Body of pancreas (tissue), 4 donors: ENCODE measurements at regions not wholly inside any gene's neighbourhood (a gene's known extent, or its start where the extent isn't known, plus 50 kb on each side); places are given as distances from the start of the nearest gene placed in this dataset.

Source experiments
- POLR2A ChIP-seq, 3 donors: fragments of 450-650 bp; IDR thresholded peaks; one replicate each; pipeline ENCODE4 v1.6.1; 2016; ENCODE audit warnings: antibody characterized with exemption in 3 of 3, mild to moderate bottlenecking in 2 of 3
- TF ChIP-seq, protein P1 (sequence below), 7 experiments: fragments of 450-650 bp in 4 of 7; fragments of 200-600 bp in 3 of 7; sonication (generic) in 3 of 7; IDR thresholded peaks; one replicate each; pipeline ENCODE4 v1.5.1; 2016 to 2019; ENCODE audit warnings: antibody characterized with exemption in 7 of 7

DNA sequence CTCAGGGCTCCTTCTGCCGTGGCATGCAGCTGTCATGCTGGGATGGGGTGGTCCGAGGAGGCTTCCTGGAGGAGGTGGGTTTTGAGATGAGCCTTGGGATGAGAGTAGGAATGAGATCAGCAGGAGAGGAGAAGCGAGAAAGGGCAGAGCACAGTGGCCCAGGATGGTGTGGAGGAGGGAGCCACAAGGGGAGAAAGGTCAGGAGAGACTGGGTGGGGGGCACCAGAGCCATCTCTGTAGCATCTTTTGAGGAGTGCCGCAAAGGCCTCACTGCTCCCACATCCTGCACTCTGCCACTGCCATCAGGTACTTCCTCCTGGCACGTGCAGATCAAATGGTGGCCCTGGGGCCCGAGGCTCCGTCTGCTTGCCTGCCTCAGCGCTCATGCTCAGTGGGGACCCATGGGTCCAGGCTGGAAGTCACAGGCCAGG lies 150.2 kb downstream of the MACROH2A1 start:
- TF ChIP-seq POLR2A (IDR thresholded peaks at IDR 0.05), result no peak
- TF ChIP-seq, protein P1, sequence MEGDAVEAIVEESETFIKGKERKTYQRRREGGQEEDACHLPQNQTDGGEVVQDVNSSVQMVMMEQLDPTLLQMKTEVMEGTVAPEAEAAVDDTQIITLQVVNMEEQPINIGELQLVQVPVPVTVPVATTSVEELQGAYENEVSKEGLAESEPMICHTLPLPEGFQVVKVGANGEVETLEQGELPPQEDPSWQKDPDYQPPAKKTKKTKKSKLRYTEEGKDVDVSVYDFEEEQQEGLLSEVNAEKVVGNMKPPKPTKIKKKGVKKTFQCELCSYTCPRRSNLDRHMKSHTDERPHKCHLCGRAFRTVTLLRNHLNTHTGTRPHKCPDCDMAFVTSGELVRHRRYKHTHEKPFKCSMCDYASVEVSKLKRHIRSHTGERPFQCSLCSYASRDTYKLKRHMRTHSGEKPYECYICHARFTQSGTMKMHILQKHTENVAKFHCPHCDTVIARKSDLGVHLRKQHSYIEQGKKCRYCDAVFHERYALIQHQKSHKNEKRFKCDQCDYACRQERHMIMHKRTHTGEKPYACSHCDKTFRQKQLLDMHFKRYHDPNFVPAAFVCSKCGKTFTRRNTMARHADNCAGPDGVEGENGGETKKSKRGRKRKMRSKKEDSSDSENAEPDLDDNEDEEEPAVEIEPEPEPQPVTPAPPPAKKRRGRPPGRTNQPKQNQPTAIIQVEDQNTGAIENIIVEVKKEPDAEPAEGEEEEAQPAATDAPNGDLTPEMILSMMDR (IDR thresholded peaks at IDR 0.05), result no peak
